GM23338 (cell line): ENCODE measurements at regions not wholly inside any gene's neighbourhood (a gene's known extent, or its start where the extent isn't known, plus 50 kb on each side); places are given as distances from the start of the nearest gene placed in this dataset.

Experiments
- ATAC-seq: fragments of 200-7000 bp; cut with Tn5 transposase; 3 replicates; pipeline ENCODE4 v1.9.1; 2020
- DNase-seq: peaks from one replicate; pipeline ENCODE4 v3.0.0-alpha.2; 2015; ENCODE audit warnings: low spot score
- H2AFZ ChIP-seq: fragments of 200-600 bp; sonication (generic); 2 replicates; pipeline ENCODE4 v1.8.0; 2016; ENCODE audit warnings: antibody characterized with exemption, mild to moderate bottlenecking, moderate library complexity
- H3F3A ChIP-seq: fragments of 200-600 bp; sonication (generic); replicated peaks from 2 replicates; pipeline ENCODE4 v1.8.0; 2017; ENCODE audit warnings: antibody characterized with exemption, mixed run types, low read depth
- H3K27ac ChIP-seq: fragments of 200-600 bp; sonication (generic); 2 replicates; pipeline ENCODE4 v1.6.1; 2016; ENCODE audit warnings: low read depth
- H3K27me3 ChIP-seq: fragments of 200-600 bp; sonication (generic); 2 replicates; pipeline ENCODE4 v1.8.0; 2016; ENCODE audit warnings: mild to moderate bottlenecking, mixed run types, moderate library complexity; ENCODE audit not compliant: insufficient read depth
- H3K36me3 ChIP-seq: fragments of 200-600 bp; sonication (generic); 2 replicates; pipeline ENCODE4 v1.8.0; 2016; ENCODE audit warnings: mild to moderate bottlenecking; ENCODE audit not compliant: insufficient read depth
- H3K4me1 ChIP-seq: fragments of 200-600 bp; sonication (generic); 2 replicates; pipeline ENCODE4 v1.8.0; 2016; ENCODE audit warnings: mild to moderate bottlenecking, moderate library complexity; ENCODE audit not compliant: insufficient read depth
- H3K4me2 ChIP-seq: fragments of 200-600 bp; sonication (generic); 2 replicates; pipeline ENCODE4 v1.7.1; 2017; ENCODE audit warnings: mixed run types
- H3K4me3 ChIP-seq: fragments of 200-600 bp; sonication (generic); 2 replicates; pipeline ENCODE4 v1.6.1; 2016; ENCODE audit warnings: mixed run types
- H3K79me2 ChIP-seq: fragments of 200-600 bp; sonication (generic); replicated peaks from 2 replicates; pipeline ENCODE4 v1.8.0; 2017; ENCODE audit warnings: mild to moderate bottlenecking; ENCODE audit not compliant: insufficient read depth
- H3K9me2 ChIP-seq: fragments of 200-600 bp; sonication (generic); 2 replicates; pipeline ENCODE4 v1.8.0; 2017; ENCODE audit not compliant: insufficient read depth
- H4K20me1 ChIP-seq: fragments of 200-600 bp; sonication (generic); replicated peaks from 2 replicates; pipeline ENCODE4 v1.8.0; 2017; ENCODE audit warnings: mild to moderate bottlenecking; ENCODE audit not compliant: insufficient read depth
- H3K27ac Mint-ChIP-seq: 2 replicates; pipeline ENCODE4 v1.8.0; 2020; ENCODE audit warnings: inconsistent platforms, mild to moderate bottlenecking, moderate library complexity, mixed read lengths
- H3K27me3 Mint-ChIP-seq: 3 replicates; pipeline ENCODE4 v1.8.0; 2022; ENCODE audit warnings: low read depth, mild to moderate bottlenecking, moderate library complexity, mixed read lengths, inconsistent platforms; ENCODE audit not compliant: insufficient read depth, poor library complexity
- H3K36me3 Mint-ChIP-seq: 3 replicates; pipeline ENCODE4 v1.8.0; 2021; ENCODE audit warnings: low read depth, mild to moderate bottlenecking, inconsistent platforms, moderate library complexity, mixed read lengths
- H3K4me1 Mint-ChIP-seq: 3 replicates; pipeline ENCODE4 v1.8.0; 2020; ENCODE audit warnings: mild to moderate bottlenecking, inconsistent platforms, mixed read lengths
- H3K4me3 Mint-ChIP-seq: 3 replicates; pipeline ENCODE4 v1.8.0; 2021; ENCODE audit warnings: moderate library complexity, mild to moderate bottlenecking, inconsistent platforms, mixed read lengths
- H3K9me3 Mint-ChIP-seq: 3 replicates; pipeline ENCODE4 v1.8.0; 2020; ENCODE audit warnings: moderate library complexity, mild to moderate bottlenecking, inconsistent platforms, mixed read lengths
- CREB1 ChIP-seq: fragments of 250-450 bp; sonication (Bioruptor Pico); IDR thresholded peaks from 2 replicates; pipeline ENCODE4 v1.5.0; 2020; ENCODE audit warnings: low read depth, mild to moderate bottlenecking, moderate library complexity
- EZH2 ChIP-seq: fragments of 200-600 bp; sonication (generic); IDR thresholded peaks from one replicate; pipeline ENCODE4 v1.8.0; 2017; ENCODE audit warnings: antibody characterized with exemption, mild to moderate bottlenecking, low read depth; ENCODE audit not compliant: unreplicated experiment
- EZH2phosphoT487 ChIP-seq: fragments of 200-600 bp; sonication (generic); IDR thresholded peaks from one replicate; pipeline ENCODE4 v1.8.1; 2018; ENCODE audit warnings: antibody characterized with exemption; ENCODE audit not compliant: unreplicated experiment
- JUNB ChIP-seq: IDR thresholded peaks from one replicate; pipeline ENCODE4 v1.6.1; 2016; ENCODE audit warnings: antibody characterized with exemption; ENCODE audit not compliant: unreplicated experiment
- NANOG ChIP-seq: IDR thresholded peaks from 2 replicates; pipeline ENCODE4 v1.6.1; 2016; ENCODE audit warnings: antibody characterized with exemption, borderline replicate concordance
- POLR2AphosphoS5 ChIP-seq: IDR thresholded peaks from 2 replicates; pipeline ENCODE4 v1.6.1; 2016; ENCODE audit warnings: antibody characterized with exemption, low read depth
- STAT1 ChIP-seq: IDR thresholded peaks from one replicate; pipeline ENCODE4 v1.6.1; 2016; ENCODE audit warnings: antibody characterized with exemption; ENCODE audit not compliant: unreplicated experiment
- ZNF114 ChIP-seq: fragments of 250-450 bp; sonication (Bioruptor Pico); IDR thresholded peaks from 2 replicates; pipeline ENCODE4 v1.5.0; 2020; ENCODE audit warnings: mild to moderate bottlenecking, moderate library complexity
- ZNF331 ChIP-seq: fragments of 250-450 bp; sonication (Bioruptor Pico); IDR thresholded peaks from 2 replicates; pipeline ENCODE4 v1.5.0; 2020; ENCODE audit warnings: low read depth, mild to moderate bottlenecking, moderate library complexity
- ZNF462 ChIP-seq: fragments of 250-450 bp; sonication (Bioruptor Pico); IDR thresholded peaks from 2 replicates; pipeline ENCODE4 v1.5.0; 2020; ENCODE audit warnings: mild to moderate bottlenecking, moderate library complexity
- TF ChIP-seq, protein P1 (sequence below): IDR thresholded peaks from 2 replicates; pipeline ENCODE4 v1.6.1; 2016; ENCODE audit warnings: antibody characterized with exemption
- TF ChIP-seq, protein P2 (sequence below), 2 experiments: fragments of 200-600 bp in 1 of 2; sonication (generic) in 1 of 2; conservative IDR thresholded peaks; 2 replicates each; pipeline versions ENCODE4 v1.5.1 to v1.6.1; 2016 to 2017; ENCODE audit warnings: antibody characterized with exemption in 2 of 2, low read depth in 2 of 2, mild to moderate bottlenecking in 2 of 2, moderate library complexity in 1 of 2

GRCh38 chr19:31534786-31535657 lies 185.8 kb upstream of the TSHZ3 start (continued):
- TF ChIP-seq ZNF462 (no peak), STAT1 (no peak), NANOG (no peak)

DNA sequence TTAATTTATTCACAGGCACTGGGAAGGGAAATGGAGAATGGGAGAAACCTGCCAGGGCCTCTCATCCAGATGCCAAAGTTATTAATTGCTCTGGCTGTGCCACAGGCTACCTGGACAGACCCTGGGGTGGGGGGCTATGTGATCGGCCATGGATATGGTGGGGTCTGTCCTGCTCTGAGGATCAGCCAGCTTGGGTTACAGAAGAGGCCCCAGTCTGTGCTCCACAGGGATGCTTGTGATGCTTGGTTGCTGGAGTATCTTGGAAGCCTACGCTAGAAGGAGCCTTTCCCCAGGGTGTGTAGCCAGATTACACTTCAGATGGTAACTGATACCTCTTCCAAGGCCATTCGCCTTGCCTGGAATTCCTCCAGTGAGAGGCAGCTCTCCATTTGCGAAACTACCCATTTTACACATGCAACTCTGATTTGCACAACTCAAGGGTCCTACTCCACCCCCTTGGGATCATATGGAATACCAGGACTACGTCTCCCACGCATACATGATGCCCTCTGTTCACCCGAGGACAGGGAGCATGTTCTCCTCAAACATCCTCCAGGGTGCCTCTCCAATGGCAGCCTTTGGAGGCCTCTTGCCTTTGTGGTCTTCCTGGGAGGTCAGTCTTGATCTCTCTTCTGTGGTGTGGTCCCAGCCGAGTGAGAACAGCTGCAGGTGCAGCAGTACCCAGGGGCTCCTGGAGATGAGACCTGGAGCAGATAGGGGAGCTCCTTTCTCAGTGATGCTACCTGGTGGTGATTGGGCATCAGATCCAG lies 186.6 kb upstream of the TSHZ3 start:
- Mint-ChIP-seq H3K27me3 (peaks cover 2% of the 10 kb centered on the region), H3K27ac (no peak overlapping the region)
- no peak for TF ChIP-seq EZH2phosphoT487
- TF ChIP-seq POLR2AphosphoS5: no peak
- TF ChIP-seq NANOG: no peak
- TF ChIP-seq CREB1 (CRISPR knock-in tag): no peak
- TF ChIP-seq JUNB: no peak
- no peak for TF ChIP-seq EZH2
- TF ChIP-seq ZNF114 (CRISPR knock-in tag): no peak
- TF ChIP-seq ZNF331 (CRISPR knock-in tag): no peak
- TF ChIP-seq, protein P1, sequence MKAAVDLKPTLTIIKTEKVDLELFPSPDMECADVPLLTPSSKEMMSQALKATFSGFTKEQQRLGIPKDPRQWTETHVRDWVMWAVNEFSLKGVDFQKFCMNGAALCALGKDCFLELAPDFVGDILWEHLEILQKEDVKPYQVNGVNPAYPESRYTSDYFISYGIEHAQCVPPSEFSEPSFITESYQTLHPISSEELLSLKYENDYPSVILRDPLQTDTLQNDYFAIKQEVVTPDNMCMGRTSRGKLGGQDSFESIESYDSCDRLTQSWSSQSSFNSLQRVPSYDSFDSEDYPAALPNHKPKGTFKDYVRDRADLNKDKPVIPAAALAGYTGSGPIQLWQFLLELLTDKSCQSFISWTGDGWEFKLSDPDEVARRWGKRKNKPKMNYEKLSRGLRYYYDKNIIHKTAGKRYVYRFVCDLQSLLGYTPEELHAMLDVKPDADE: no peak
- TF ChIP-seq, protein P2, sequence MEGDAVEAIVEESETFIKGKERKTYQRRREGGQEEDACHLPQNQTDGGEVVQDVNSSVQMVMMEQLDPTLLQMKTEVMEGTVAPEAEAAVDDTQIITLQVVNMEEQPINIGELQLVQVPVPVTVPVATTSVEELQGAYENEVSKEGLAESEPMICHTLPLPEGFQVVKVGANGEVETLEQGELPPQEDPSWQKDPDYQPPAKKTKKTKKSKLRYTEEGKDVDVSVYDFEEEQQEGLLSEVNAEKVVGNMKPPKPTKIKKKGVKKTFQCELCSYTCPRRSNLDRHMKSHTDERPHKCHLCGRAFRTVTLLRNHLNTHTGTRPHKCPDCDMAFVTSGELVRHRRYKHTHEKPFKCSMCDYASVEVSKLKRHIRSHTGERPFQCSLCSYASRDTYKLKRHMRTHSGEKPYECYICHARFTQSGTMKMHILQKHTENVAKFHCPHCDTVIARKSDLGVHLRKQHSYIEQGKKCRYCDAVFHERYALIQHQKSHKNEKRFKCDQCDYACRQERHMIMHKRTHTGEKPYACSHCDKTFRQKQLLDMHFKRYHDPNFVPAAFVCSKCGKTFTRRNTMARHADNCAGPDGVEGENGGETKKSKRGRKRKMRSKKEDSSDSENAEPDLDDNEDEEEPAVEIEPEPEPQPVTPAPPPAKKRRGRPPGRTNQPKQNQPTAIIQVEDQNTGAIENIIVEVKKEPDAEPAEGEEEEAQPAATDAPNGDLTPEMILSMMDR (conservative IDR thresholded peaks at IDR 0.05; ENCODE audit: low read depth in 2 of 2): no peak
- TF ChIP-seq STAT1: no peak

More for the DNA sequence above, 186.6 kb upstream of the TSHZ3 start:
- DNase-seq (no peak), ATAC-seq (no peak)
- Histone ChIP-seq H3K27me3 (no peaks in the 10 kb centered on the region), H3K9me2 (0 out of 2 replicates have a peak, but pooled peaks cover 2% of the 10 kb centered on the region), H3K4me3 (no peak overlapping the region), H3K27ac (no peak overlapping the region), H3F3A (no peaks in the 10 kb centered on the region), H3K4me1 (no peaks in the 10 kb centered on the region; the same call in 1 of the 2 replicates), H3K36me3 (no peaks in the 10 kb centered on the region), H2AFZ (no peak overlapping the region), H3K4me2 (no peak overlapping the region), H3K79me2 (no peaks in the 10 kb centered on the region), H4K20me1 (no peaks in the 10 kb centered on the region)
- Mint-ChIP-seq H3K9me3 (peaks cover 19% of the 10 kb centered on the region), H3K4me1 (peaks cover 9% of the 10 kb centered on the region; the same call in 2 of the 3 replicates), H3K36me3 (peaks cover 9% of the 10 kb centered on the region), H3K4me3 (no peak overlapping the region)
